ENCODE measurements at regions not wholly inside any gene's neighbourhood (a gene's known extent, or its start where the extent isn't known, plus 50 kb on each side); places are given as distances from the start of the nearest gene placed in this dataset.

- TF ChIP-seq, protein P1, sequence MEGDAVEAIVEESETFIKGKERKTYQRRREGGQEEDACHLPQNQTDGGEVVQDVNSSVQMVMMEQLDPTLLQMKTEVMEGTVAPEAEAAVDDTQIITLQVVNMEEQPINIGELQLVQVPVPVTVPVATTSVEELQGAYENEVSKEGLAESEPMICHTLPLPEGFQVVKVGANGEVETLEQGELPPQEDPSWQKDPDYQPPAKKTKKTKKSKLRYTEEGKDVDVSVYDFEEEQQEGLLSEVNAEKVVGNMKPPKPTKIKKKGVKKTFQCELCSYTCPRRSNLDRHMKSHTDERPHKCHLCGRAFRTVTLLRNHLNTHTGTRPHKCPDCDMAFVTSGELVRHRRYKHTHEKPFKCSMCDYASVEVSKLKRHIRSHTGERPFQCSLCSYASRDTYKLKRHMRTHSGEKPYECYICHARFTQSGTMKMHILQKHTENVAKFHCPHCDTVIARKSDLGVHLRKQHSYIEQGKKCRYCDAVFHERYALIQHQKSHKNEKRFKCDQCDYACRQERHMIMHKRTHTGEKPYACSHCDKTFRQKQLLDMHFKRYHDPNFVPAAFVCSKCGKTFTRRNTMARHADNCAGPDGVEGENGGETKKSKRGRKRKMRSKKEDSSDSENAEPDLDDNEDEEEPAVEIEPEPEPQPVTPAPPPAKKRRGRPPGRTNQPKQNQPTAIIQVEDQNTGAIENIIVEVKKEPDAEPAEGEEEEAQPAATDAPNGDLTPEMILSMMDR (IDR thresholded peaks at IDR 0.05): no peak
- TF ChIP-seq POLR2A (IDR thresholded peaks at IDR 0.05): no peak
Observed at GRCh38 chr1:195481293-195481692, 1126.9 kb downstream of the KCNT2 start.

Data from thyroid gland (tissue), 4 donors.